GM23338 (cell line): ENCODE measurements at regions not wholly inside any gene's neighbourhood (a gene's known extent, or its start where the extent isn't known, plus 50 kb on each side); places are given as distances from the start of the nearest gene placed in this dataset.

Source experiments
- ATAC-seq: fragments of 200-7000 bp; cut with Tn5 transposase; 3 replicates; pipeline ENCODE4 v1.9.1; 2020
- DNase-seq: peaks from one replicate; pipeline ENCODE4 v3.0.0-alpha.2; 2015; ENCODE audit warnings: low spot score
- H2AFZ ChIP-seq: fragments of 200-600 bp; sonication (generic); 2 replicates; pipeline ENCODE4 v1.8.0; 2016; ENCODE audit warnings: antibody characterized with exemption, mild to moderate bottlenecking, moderate library complexity
- H3F3A ChIP-seq: fragments of 200-600 bp; sonication (generic); replicated peaks from 2 replicates; pipeline ENCODE4 v1.8.0; 2017; ENCODE audit warnings: antibody characterized with exemption, mixed run types, low read depth
- H3K27ac ChIP-seq: fragments of 200-600 bp; sonication (generic); 2 replicates; pipeline ENCODE4 v1.6.1; 2016; ENCODE audit warnings: low read depth
- H3K27me3 ChIP-seq: fragments of 200-600 bp; sonication (generic); 2 replicates; pipeline ENCODE4 v1.8.0; 2016; ENCODE audit warnings: mild to moderate bottlenecking, mixed run types, moderate library complexity; ENCODE audit not compliant: insufficient read depth
- H3K36me3 ChIP-seq: fragments of 200-600 bp; sonication (generic); 2 replicates; pipeline ENCODE4 v1.8.0; 2016; ENCODE audit warnings: mild to moderate bottlenecking; ENCODE audit not compliant: insufficient read depth
- H3K4me1 ChIP-seq: fragments of 200-600 bp; sonication (generic); 2 replicates; pipeline ENCODE4 v1.8.0; 2016; ENCODE audit warnings: mild to moderate bottlenecking, moderate library complexity; ENCODE audit not compliant: insufficient read depth
- H3K4me2 ChIP-seq: fragments of 200-600 bp; sonication (generic); 2 replicates; pipeline ENCODE4 v1.7.1; 2017; ENCODE audit warnings: mixed run types
- H3K4me3 ChIP-seq: fragments of 200-600 bp; sonication (generic); 2 replicates; pipeline ENCODE4 v1.6.1; 2016; ENCODE audit warnings: mixed run types
- H3K79me2 ChIP-seq: fragments of 200-600 bp; sonication (generic); replicated peaks from 2 replicates; pipeline ENCODE4 v1.8.0; 2017; ENCODE audit warnings: mild to moderate bottlenecking; ENCODE audit not compliant: insufficient read depth
- H3K9me2 ChIP-seq: fragments of 200-600 bp; sonication (generic); 2 replicates; pipeline ENCODE4 v1.8.0; 2017; ENCODE audit not compliant: insufficient read depth
- H4K20me1 ChIP-seq: fragments of 200-600 bp; sonication (generic); replicated peaks from 2 replicates; pipeline ENCODE4 v1.8.0; 2017; ENCODE audit warnings: mild to moderate bottlenecking; ENCODE audit not compliant: insufficient read depth
- H3K27ac Mint-ChIP-seq: 2 replicates; pipeline ENCODE4 v1.8.0; 2020; ENCODE audit warnings: inconsistent platforms, mild to moderate bottlenecking, moderate library complexity, mixed read lengths
- H3K27me3 Mint-ChIP-seq: 3 replicates; pipeline ENCODE4 v1.8.0; 2022; ENCODE audit warnings: low read depth, mild to moderate bottlenecking, moderate library complexity, mixed read lengths, inconsistent platforms; ENCODE audit not compliant: insufficient read depth, poor library complexity
- H3K36me3 Mint-ChIP-seq: 3 replicates; pipeline ENCODE4 v1.8.0; 2021; ENCODE audit warnings: low read depth, mild to moderate bottlenecking, inconsistent platforms, moderate library complexity, mixed read lengths
- H3K4me1 Mint-ChIP-seq: 3 replicates; pipeline ENCODE4 v1.8.0; 2020; ENCODE audit warnings: mild to moderate bottlenecking, inconsistent platforms, mixed read lengths
- H3K4me3 Mint-ChIP-seq: 3 replicates; pipeline ENCODE4 v1.8.0; 2021; ENCODE audit warnings: moderate library complexity, mild to moderate bottlenecking, inconsistent platforms, mixed read lengths
- H3K9me3 Mint-ChIP-seq: 3 replicates; pipeline ENCODE4 v1.8.0; 2020; ENCODE audit warnings: moderate library complexity, mild to moderate bottlenecking, inconsistent platforms, mixed read lengths
- CREB1 ChIP-seq: fragments of 250-450 bp; sonication (Bioruptor Pico); IDR thresholded peaks from 2 replicates; pipeline ENCODE4 v1.5.0; 2020; ENCODE audit warnings: low read depth, mild to moderate bottlenecking, moderate library complexity
- CTCF ChIP-seq, 2 experiments: fragments of 200-600 bp in 1 of 2; sonication (generic) in 1 of 2; conservative IDR thresholded peaks; 2 replicates each; pipeline versions ENCODE4 v1.5.1 to v1.6.1; 2016 to 2017; ENCODE audit warnings: antibody characterized with exemption in 2 of 2, low read depth in 2 of 2, mild to moderate bottlenecking in 2 of 2, moderate library complexity in 1 of 2
- ETS1 ChIP-seq: IDR thresholded peaks from 2 replicates; pipeline ENCODE4 v1.6.1; 2016; ENCODE audit warnings: antibody characterized with exemption
- NANOG ChIP-seq: IDR thresholded peaks from 2 replicates; pipeline ENCODE4 v1.6.1; 2016; ENCODE audit warnings: antibody characterized with exemption, borderline replicate concordance
- POLR2AphosphoS5 ChIP-seq: IDR thresholded peaks from 2 replicates; pipeline ENCODE4 v1.6.1; 2016; ENCODE audit warnings: antibody characterized with exemption, low read depth
- ZNF114 ChIP-seq: fragments of 250-450 bp; sonication (Bioruptor Pico); IDR thresholded peaks from 2 replicates; pipeline ENCODE4 v1.5.0; 2020; ENCODE audit warnings: mild to moderate bottlenecking, moderate library complexity
- ZNF331 ChIP-seq: fragments of 250-450 bp; sonication (Bioruptor Pico); IDR thresholded peaks from 2 replicates; pipeline ENCODE4 v1.5.0; 2020; ENCODE audit warnings: low read depth, mild to moderate bottlenecking, moderate library complexity
- ZNF462 ChIP-seq: fragments of 250-450 bp; sonication (Bioruptor Pico); IDR thresholded peaks from 2 replicates; pipeline ENCODE4 v1.5.0; 2020; ENCODE audit warnings: mild to moderate bottlenecking, moderate library complexity

- no peak overlapping the region for H3K27ac ChIP-seq
- no peaks in the 10 kb centered on the region for H3K27me3 ChIP-seq
- 0 out of 2 replicates have a peak overlapping the region, but pooled peaks have one; percentile 21 for H2AFZ ChIP-seq
- Mint-ChIP-seq H3K4me1 (peaks cover 26% of the 10 kb centered on the region), H3K9me3 (peaks cover 38% of the 10 kb centered on the region), H3K4me3 (no peak overlapping the region), H3K27me3 (peaks cover 10% of the 10 kb centered on the region), H3K27ac (no peak overlapping the region), H3K36me3 (peaks cover 28% of the 10 kb centered on the region)
- peak; percentile 34 to 52 for TF ChIP-seq CTCF (conservative IDR thresholded peaks at IDR 0.05; ENCODE audit: low read depth in 2 of 2)
- no peak for TF ChIP-seq POLR2AphosphoS5
- H3F3A ChIP-seq = no peaks in the 10 kb centered on the region
- H3K4me2 ChIP-seq = peak overlapping the region; percentile 25; the same call in 1 of the 2 replicates
- no peaks in the 10 kb centered on the region; the same call in 1 of the 2 replicates for H3K36me3 ChIP-seq
- H3K9me2 ChIP-seq = peaks cover 4% of the 10 kb centered on the region; the same call in 1 of the 2 replicates
- no peaks in the 10 kb centered on the region for H4K20me1 ChIP-seq
- ATAC-seq (peak; percentile 67), DNase-seq (peak; percentile 30)
- H3K4me3 ChIP-seq = no peak overlapping the region
- H3K4me1 ChIP-seq = peaks cover 6% of the 10 kb centered on the region
- H3K79me2 ChIP-seq = no peaks in the 10 kb centered on the region
Measured at GRCh38 chr1:60969971-60970509, 112.3 kb upstream of the NFIA start.

GRCh38 chr1:60965280-60965854 is 117.0 kb upstream of the NFIA start:
- no peaks in the 10 kb centered on the region for H3K27me3 ChIP-seq
- H3F3A ChIP-seq = no peaks in the 10 kb centered on the region
- H3K4me3 ChIP-seq = no peak overlapping the region
- peaks cover 67% of the 10 kb centered on the region for H3K9me3 Mint-ChIP-seq
- peaks cover 3% of the 10 kb centered on the region for H3K27me3 Mint-ChIP-seq
- ATAC-seq (no peak), DNase-seq (no peak)
- no peak overlapping the region for H2AFZ ChIP-seq
- H3K36me3 Mint-ChIP-seq = peaks cover 48% of the 10 kb centered on the region
- H3K79me2 ChIP-seq = no peaks in the 10 kb centered on the region
- H3K4me1 ChIP-seq = peaks cover 3% of the 10 kb centered on the region; the same call in 1 of the 2 replicates
- no peak overlapping the region for H3K27ac ChIP-seq
- H3K9me2 ChIP-seq = peaks cover 11% of the 10 kb centered on the region; the same call in 1 of the 2 replicates
- H3K4me3 Mint-ChIP-seq = no peak overlapping the region
- no peak overlapping the region for H3K27ac Mint-ChIP-seq
- no peaks in the 10 kb centered on the region for H4K20me1 ChIP-seq
- peaks cover 9% of the 10 kb centered on the region for H3K4me1 Mint-ChIP-seq
- no peaks in the 10 kb centered on the region; the same call in none of the 2 replicates for H3K36me3 ChIP-seq
- H3K4me2 ChIP-seq = no peak overlapping the region
- no peak for TF ChIP-seq ZNF331 (CRISPR knock-in tag)
- TF ChIP-seq ZNF114 (CRISPR knock-in tag) = no peak
- TF ChIP-seq ETS1 = no peak
- no peak for TF ChIP-seq CTCF (conservative IDR thresholded peaks at IDR 0.05; ENCODE audit: low read depth in 2 of 2)
- TF ChIP-seq CREB1 (CRISPR knock-in tag) = no peak
- TF ChIP-seq ZNF462 (CRISPR knock-in tag) = no peak
- no peak for TF ChIP-seq NANOG
